Esophagus (tissue), 2 donors: ENCODE measurements at regions not wholly inside any gene's neighbourhood (a gene's known extent, or its start where the extent isn't known, plus 50 kb on each side); places are given as distances from the start of the nearest gene placed in this dataset.
"Not testable (repeated sequence)": the region's sequence is repeated elsewhere in the genome, so short reads cannot be mapped to it uniquely, and the experiment has no call there.

ENCODE experiments used
- H3K27ac ChIP-seq, 2 donors: one replicate each; pipeline ENCODE4 v1.5.1; 2013; ENCODE audit warnings: low read depth in 2 of 2, mild to moderate bottlenecking in 2 of 2, inconsistent platforms in 1 of 2, low read length in 1 of 2, moderate library complexity in 1 of 2
- H3K27me3 ChIP-seq, 2 donors: one replicate each; pipeline ENCODE4 v1.6.1; 2013; ENCODE audit warnings: low read length in 2 of 2, control low read depth in 1 of 2, mild to moderate bottlenecking in 1 of 2; ENCODE audit not compliant: insufficient read depth in 2 of 2, control insufficient read depth in 1 of 2
- H3K36me3 ChIP-seq, 2 donors: one replicate each; pipeline ENCODE4 v1.6.1; 2013; ENCODE audit warnings: low read length in 1 of 2; ENCODE audit not compliant: control insufficient read depth in 2 of 2, insufficient read depth in 2 of 2
- H3K4me1 ChIP-seq, 2 donors: one replicate each; pipeline ENCODE4 v1.6.1; 2013; ENCODE audit warnings: low read length in 1 of 2; ENCODE audit not compliant: control insufficient read depth in 2 of 2, insufficient read depth in 2 of 2
- H3K4me3 ChIP-seq, 2 donors: one replicate each; pipeline ENCODE4 v1.5.1; 2013; ENCODE audit warnings: low read length in 2 of 2, mild to moderate bottlenecking in 2 of 2, low read depth in 1 of 2, moderate library complexity in 1 of 2
- H3K9me3 ChIP-seq, 2 donors: one replicate each; pipeline ENCODE4 v1.6.1; 2013; ENCODE audit warnings: mild to moderate bottlenecking in 2 of 2, low read depth in 1 of 2, low read length in 1 of 2, moderate library complexity in 1 of 2; ENCODE audit not compliant: control insufficient read depth in 2 of 2, insufficient read depth in 1 of 2
- WGBS, 2 donors: extraction: QIAGEN DNeasy Blood & Tissue Kit; methylation state at CpG; one replicate each; pipeline ENCODE4 v1.1.7; 2013; 5-methylcytosine and 5-hydroxymethylcytosine counted together
- donor health status: healthy with polysubstance abuse.
- donor health status: Bipolar disorder and iron deficiency.

DNA sequence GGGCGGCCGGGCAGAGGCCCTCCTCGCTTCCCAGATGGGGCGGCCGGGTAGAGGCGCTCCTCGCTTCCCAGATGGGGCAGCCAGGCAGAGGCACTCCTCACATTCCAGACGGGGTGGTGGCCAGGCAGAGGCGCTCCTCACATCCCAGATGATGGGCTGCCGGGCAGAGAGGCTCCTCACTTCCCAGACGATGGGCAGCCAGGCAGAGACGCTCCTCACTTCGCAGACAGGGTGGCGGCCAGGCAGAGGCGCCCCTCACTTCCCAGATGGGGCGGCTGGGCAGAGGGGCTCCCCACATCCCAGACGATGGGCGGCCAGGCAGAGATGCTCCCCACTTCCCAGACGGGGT is 83.1 kb upstream of the TFPI start:
- H3K9me3 ChIP-seq, H3K4me3 ChIP-seq, H3K27me3 ChIP-seq, H3K36me3 ChIP-seq, H3K4me1 ChIP-seq, H3K27ac ChIP-seq: not testable (repeated sequence)
- 93 to 96% methylated on average over 17 to 19 of the region's 19 CpGs for WGBS, 2 donors

DNA sequence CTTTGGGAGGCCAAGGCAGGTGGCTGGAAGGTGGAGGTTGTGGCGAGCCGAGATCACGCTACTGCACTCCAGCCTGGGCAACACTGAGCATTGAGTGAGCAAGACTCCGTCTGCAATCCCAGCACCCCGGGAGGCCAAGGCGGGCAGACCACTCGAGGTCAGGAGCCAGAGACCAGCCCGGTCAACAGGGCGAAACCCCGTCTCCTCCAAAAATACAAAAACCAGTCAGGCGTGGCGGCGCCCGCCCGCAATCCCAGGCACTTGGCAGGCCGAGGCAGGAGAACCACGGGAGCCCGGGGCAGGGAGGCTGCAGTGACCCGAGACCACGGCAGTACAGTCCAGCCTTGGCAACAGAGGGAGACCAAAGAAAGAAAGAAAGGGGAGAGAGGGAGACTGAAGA is 83.5 kb upstream of the TFPI start:
- not testable (repeated sequence) for H3K9me3 ChIP-seq, H3K27ac ChIP-seq, H3K4me3 ChIP-seq, H3K27me3 ChIP-seq, H3K4me1 ChIP-seq, H3K36me3 ChIP-seq
- 92 to 94% methylated on average over 20 of the region's 20 CpGs for WGBS, 2 donors

DNA sequence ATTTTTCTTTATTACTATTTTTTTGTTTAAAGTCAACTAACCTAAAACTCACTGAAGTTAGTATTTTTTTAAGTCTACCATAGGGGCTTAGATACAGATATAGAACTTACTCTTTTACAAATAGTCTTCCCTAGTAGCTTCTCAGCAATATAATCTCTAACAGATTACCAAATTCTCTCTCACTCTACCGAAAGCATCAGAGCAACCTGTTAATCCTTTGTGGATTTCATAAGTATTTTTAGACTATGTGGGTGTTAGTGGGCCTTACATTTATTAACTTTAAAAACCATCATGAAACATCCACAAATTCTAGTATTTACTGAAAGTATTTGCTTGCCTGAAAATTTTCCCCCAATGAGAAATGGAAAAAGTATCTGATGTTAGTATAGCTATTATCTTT is 84.6 kb upstream of the TFPI start:
- H3K4me1 ChIP-seq, result no peaks in the 10 kb centered on the region
- 83 to 87% methylated on average over 1 of the region's 1 CpG for WGBS, 2 donors
- H3K27ac ChIP-seq, result no peak overlapping the region
- H3K36me3 ChIP-seq, result no peaks in the 10 kb centered on the region
- no peak overlapping the region for H3K4me3 ChIP-seq
- H3K27me3 ChIP-seq, result no peaks in the 10 kb centered on the region
- peaks cover 0 to 4% of the 10 kb centered on the region in 2 donors for H3K9me3 ChIP-seq

DNA sequence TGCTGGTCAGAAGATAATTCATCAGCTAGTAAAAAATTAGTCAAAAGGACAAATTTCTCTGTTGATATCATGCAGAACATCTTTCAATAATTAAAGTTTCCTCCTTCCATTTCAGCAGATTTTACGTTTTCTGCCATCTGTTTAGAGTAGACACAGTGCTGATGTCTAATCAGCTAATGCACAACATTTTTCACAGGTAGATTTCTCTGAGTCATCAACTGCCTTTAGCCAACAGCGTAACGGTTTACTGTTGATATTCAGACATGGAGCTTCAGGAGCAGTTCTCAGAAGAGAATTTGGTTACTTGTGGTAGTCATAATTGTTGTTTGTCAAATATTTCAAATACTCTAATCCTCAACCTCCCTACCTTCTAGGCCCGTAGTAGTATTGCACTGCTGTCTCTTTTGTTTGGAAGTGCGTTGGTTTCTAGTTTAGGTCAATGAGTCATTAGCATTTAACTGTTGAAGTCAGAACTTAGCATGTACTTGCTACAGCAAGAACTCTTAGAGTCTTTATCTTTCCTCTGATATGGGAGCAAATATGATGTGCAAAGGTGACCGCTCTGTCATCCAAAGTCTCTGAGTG is 86.8 kb upstream of the TFPI start:
- 78 to 81% methylated on average over 6 of the region's 6 CpGs for WGBS, 2 donors
- Histone ChIP-seq H3K4me1 (no peaks in the 10 kb centered on the region), H3K27me3 (no peaks in the 10 kb centered on the region), H3K27ac (no peak overlapping the region), H3K36me3 (no peaks in the 10 kb centered on the region), H3K4me3 (no peak overlapping the region), H3K9me3 (peaks cover 0 to 4% of the 10 kb centered on the region in 2 donors)

DNA sequence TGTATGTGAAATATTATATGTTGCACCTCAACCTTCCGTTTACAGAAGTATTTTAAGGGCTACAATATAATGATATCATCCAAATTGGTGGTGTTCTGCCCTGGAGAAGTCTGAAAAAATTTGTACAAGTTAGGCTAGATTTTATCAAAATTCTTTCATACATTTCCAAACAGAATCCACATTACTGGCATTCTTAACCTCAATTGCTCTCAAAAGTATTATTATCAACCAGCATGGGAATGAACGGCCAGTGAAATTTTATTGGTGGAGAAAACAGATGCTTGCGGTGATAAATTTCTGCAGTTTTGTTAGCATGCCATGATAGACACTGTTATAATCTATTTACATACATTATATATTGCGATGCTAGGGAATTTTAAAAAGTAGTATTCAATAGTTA is 88.3 kb upstream of the TFPI start:
- WGBS, 2 donors, result 81 to 86% methylated on average over 4 of the region's 4 CpGs
- Histone ChIP-seq H3K36me3 (no peaks in the 10 kb centered on the region), H3K4me3 (no peak overlapping the region), H3K9me3 (peaks cover 0 to 1% of the 10 kb centered on the region in 2 donors), H3K4me1 (no peaks in the 10 kb centered on the region), H3K27ac (no peak overlapping the region), H3K27me3 (no peaks in the 10 kb centered on the region)

DNA sequence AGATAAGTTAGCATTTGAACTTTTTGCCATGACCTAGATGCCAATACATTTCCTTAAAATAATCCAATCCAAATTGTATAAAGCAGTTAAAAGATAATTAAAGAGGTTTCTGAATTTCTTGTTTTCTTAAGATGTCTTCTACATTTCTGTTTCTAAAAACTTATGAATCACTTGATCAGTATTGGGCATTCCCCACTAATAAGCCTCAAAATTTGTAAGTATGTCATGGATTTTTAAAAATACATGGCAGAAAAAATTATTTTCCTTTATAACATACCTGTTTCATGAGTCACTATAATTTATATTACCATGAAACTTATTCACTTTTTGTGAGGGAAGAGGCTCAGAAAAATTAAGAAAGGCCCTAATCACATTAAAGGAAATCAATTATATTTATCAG is 90.3 kb upstream of the TFPI start:
- Histone ChIP-seq H3K4me1 (no peaks in the 10 kb centered on the region), H3K36me3 (no peaks in the 10 kb centered on the region), H3K9me3 (no peaks in the 10 kb centered on the region), H3K27me3 (no peaks in the 10 kb centered on the region), H3K4me3 (no peak overlapping the region), H3K27ac (no peak overlapping the region)

DNA sequence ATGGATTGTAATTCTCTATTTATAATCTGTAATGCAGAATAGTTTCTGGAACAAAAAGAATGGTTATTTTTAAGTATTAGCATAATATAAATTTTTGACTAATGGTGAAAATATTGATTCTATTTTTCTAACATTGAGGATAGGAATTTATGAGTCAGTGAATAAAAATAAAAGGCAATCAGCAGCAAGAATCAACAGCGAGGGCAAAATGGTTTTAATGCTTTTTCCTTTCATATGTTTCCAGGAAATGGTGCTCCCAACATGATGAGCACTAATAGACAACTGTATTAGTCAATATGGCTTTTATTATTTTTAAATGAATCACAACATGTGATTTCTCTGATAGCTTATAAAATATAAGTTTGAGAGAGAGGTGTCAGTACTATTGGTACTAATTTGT is 90.7 kb upstream of the TFPI start:
- Histone ChIP-seq H3K27me3 (no peaks in the 10 kb centered on the region), H3K9me3 (no peaks in the 10 kb centered on the region), H3K4me1 (no peaks in the 10 kb centered on the region), H3K27ac (no peak overlapping the region), H3K36me3 (no peaks in the 10 kb centered on the region), H3K4me3 (no peak overlapping the region)
- 53 to 57% methylated on average over 1 of the region's 1 CpG for WGBS, 2 donors

DNA sequence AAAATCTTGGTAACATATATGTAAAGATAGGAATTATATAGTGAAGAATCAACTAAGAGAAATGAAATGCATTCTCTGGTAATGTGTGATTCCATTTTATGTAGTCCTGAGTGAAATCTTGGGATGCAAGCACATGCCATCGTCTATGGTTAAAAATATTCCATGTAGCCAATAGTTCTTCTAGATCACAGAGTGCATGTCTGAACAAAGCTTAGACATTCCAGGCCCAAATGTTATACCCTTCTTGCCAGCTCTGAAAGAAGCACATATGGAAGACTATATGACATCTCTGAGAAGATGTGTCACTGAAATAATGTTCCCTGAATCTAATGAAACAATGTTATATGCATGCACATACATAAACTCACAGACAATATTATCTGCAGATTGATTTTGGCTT is 92.3 kb upstream of the TFPI start:
- Histone ChIP-seq H3K4me1 (no peaks in the 10 kb centered on the region), H3K27ac (no peak overlapping the region), H3K4me3 (no peak overlapping the region), H3K9me3 (no peaks in the 10 kb centered on the region), H3K27me3 (no peaks in the 10 kb centered on the region), H3K36me3 (no peaks in the 10 kb centered on the region)
- 64 to 70% methylated on average over 1 of the region's 1 CpG for WGBS, 2 donors

DNA sequence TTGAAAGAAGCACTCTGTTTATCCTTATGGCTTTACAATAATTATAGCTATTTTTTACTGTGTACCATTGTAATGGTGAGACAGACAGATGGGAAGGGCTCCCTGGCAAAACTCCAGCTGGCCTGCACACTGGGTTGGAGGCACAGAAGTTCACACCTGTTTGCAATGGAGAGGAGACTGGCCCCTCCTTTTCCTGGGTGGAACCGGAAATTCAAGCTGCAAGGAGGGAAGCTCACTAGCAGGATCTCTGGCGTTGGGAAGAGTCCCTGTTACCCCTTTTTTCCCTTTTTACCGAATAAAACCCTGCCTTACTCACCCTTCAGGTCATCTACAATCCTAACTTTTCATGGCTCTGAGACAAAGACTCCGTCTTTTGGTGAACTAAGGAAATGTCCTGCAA is 100.3 kb upstream of the TFPI start:
- no peaks in the 10 kb centered on the region for H3K36me3 ChIP-seq
- H3K9me3 ChIP-seq, result no peaks in the 10 kb centered on the region
- H3K4me1 ChIP-seq, result no peaks in the 10 kb centered on the region
- WGBS, 2 donors, result 54 to 60% methylated on average over 4 of the region's 4 CpGs
- no peak overlapping the region for H3K4me3 ChIP-seq
- no peaks in the 10 kb centered on the region for H3K27me3 ChIP-seq
- no peak overlapping the region for H3K27ac ChIP-seq

DNA sequence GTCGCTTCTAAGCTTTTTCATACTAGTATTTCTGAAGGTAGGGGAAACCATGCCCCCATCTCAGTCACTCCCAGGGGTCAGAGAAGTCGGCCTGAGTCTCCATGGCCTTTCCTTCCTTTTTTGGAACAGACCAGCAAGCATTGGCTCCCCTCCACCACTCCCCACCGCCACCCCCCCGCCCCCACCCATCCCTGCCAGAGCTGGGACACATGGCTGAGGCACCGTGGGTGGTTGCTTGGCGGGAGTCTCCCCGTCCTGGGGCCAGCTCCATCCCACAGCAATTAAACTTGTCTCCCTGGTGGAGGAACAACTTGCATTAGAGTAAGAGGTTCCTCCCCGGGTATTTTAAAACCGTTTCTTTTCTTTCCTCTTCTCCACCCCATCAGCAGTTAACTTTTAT is 100.8 kb upstream of the TFPI start:
- H3K4me3 ChIP-seq, result no peak overlapping the region

More for the DNA sequence above, 100.8 kb upstream of the TFPI start:
- Histone ChIP-seq H3K27me3 (no peaks in the 10 kb centered on the region), H3K4me1 (no peaks in the 10 kb centered on the region), H3K9me3 (no peaks in the 10 kb centered on the region), H3K27ac (no peak overlapping the region), H3K36me3 (no peaks in the 10 kb centered on the region)
- WGBS, 2 donors, result 77 to 80% methylated on average over 9 of the region's 9 CpGs
